Stimulated activated CD4-positive, alpha-beta T cell treated with anti-CD3 and anti-CD28 coated beads, Interleukin-4, amount 100 ng/mL, for 1 hour (primary cell): ENCODE measurements at regions not wholly inside any gene's neighbourhood (a gene's known extent, or its start where the extent isn't known, plus 50 kb on each side); places are given as distances from the start of the nearest gene placed in this dataset.
A peak's percentile ranks its signal among the peaks of the same experiment; 100 is the strongest.
"Not testable (repeated sequence)": the region's sequence is repeated elsewhere in the genome, so short reads cannot be mapped to it uniquely, and the experiment has no call there.

Source experiments
- DNase-seq: peaks from one replicate; pipeline ENCODE4 v3.0.0-alpha.2; 2020

- DNase-seq: no peak
These were observed 166.7 kb upstream of the THBS1 start for GRCh38 chr15:39414201-39414600.

DNA sequence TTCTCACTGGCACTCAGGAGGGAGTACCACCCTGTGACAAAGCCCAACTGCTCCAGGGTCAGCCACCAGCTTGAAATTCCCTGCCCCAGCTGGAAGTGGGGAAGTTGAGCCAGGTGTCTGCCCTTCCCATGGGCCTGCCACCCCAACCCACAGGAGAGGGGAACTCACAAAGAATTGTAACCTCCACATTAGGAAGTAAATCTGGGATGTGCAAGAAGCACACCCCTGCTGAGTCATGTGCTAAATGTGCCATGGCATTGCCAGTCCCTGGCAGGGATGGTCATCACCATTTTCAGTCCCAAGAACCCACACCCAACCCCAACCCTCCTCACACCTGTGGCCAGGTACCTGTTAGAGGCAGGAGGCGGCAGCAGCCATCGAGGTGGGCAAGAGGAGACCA, 165.2 kb upstream of the THBS1 start:
- no peak for DNase-seq

DNA sequence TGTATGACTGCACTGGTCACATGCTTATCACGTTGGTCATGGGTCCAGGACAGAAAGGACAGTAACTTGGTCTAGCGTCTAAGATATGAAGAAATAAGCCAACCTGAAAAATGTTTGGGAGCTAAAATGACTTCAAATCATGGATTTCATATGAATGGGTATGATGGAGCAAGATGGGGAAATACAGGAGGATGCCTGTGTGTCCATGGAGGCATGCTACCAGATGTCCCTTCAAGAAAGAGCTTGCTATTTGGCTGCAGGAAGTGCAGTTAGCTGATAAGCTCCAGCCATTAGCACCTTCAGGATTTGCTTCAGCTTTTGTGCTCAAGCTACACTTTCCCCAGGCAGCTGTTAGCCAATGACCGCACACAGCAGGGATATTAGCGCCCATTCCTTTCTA, 164.6 kb upstream of the THBS1 start:
- DNase-seq: no peak

GRCh38 chr15:39417366-39418134, 163.3 kb upstream of the THBS1 start:
- DNase-seq: no peak

- no peak for DNase-seq
These were observed 161.2 kb upstream of the THBS1 start for GRCh38 chr15:39419651-39420050.

DNA sequence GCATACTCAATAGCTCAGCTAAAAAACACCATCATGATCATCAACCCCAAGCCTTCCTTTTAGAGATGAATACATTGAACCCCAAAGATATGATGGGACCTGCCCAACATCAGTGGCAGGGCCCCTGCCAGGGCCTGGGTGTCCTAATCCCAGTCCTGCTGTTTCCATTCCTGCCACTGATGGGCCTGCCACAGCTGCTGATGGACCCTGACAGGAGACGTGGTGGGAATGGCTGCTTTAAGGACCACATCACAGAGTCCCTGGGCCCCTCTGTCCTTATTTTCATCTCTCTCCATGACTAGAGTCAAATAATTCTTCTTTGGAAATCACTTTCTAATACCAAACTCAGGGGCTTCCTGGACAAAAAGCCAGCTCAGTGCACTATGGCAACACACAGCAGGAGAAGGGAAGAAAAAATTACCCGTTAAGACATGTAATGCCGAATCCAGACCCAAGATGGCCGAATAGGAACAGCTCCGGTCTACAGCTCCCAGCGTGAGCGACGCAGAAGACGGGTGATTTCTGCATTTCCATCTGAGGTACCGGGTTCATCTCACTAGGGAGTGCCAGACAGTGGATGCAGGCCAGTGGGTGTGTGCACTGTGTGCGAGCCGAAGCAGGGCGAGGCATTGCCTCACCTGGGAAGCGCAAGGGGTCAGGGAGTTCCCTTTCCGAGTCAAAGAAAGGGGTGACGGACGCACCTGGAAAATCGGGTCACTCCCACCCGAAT, 160.6 kb upstream of the THBS1 start:
- not testable (repeated sequence) for DNase-seq

DNA sequence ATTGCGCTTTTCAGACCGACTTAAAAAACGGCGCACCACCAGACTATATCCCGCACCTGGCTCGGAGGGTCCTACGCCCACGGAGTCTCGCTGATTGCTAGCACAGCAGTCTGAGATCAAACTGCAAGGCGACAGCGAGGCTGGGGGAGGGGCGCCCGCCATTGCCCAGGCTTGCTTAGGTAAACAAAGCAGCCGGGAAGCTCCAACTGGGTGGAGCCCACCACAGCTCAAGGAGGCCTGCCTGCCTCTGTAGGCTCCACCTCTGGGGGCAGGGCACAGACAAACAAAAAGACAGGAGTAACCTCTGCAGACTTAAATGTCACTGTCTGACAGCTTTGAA, 160.1 kb upstream of the THBS1 start:
- not testable (repeated sequence) for DNase-seq

DNA sequence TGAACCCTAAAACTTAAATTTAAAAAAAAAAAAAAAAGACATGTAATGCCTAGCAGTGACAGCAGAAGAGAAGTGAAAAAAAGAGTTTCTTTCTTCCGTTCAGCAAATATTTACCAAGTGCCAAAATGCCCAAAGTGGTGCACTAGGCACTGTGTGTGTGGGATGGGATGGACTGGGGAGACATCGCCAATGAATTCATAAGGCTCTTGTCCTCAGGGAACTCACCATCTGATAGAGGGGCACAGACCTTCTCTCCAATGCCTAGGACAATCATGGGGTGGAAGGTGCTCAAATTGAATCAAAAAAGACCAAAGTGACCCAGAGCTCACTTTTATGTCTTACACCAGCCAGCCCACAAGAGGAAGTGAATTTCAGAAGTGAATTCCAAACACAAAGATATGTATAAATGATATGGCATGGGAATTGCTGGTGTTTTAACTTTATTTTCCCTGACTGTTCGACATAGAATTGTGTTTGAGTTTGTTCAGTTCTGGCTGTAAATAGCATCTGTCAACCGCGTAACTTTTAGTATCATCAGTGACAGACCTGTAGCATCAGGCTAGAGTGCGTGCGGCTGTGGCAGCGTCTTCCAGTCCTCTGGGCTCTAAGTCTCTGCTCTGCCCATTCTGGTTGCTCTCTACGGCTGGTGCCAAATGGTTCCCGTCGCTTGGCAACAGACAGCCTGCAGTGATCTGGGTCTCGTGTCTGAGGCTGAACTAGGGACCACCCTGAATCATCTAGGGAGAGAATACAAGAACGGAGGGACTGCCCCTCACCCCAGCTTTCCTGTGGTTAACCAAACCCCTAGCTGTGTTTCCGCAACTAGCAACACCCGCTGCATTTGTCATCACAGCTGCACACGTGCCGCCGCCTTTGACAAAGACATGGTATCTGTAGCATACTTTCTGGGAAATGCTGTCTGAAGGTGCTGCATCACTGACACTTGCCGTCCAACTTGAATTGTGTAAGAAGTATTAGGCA, 154.0 kb upstream of the THBS1 start:
- peak; percentile 69 for DNase-seq

DNA sequence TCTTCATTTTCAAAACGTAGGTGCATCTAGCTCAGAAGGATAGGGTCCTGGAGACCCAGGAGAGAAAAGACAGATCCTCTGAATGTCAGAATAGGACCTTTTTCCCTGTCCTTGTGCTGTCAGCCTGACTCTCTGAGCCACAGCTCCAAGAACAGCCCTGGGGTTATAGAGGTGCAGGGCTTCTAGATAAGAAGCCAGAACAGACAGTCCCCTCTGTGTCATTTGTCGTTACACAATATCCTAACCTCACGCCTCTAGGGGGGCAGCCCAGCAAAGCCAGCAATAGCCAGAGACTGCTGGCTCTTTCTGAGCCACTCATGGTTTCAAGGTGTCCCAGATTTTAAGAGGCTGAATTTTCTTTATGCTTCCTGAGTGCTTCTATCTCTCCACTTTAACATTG, 153.2 kb upstream of the THBS1 start:
- DNase-seq: no peak

DNA sequence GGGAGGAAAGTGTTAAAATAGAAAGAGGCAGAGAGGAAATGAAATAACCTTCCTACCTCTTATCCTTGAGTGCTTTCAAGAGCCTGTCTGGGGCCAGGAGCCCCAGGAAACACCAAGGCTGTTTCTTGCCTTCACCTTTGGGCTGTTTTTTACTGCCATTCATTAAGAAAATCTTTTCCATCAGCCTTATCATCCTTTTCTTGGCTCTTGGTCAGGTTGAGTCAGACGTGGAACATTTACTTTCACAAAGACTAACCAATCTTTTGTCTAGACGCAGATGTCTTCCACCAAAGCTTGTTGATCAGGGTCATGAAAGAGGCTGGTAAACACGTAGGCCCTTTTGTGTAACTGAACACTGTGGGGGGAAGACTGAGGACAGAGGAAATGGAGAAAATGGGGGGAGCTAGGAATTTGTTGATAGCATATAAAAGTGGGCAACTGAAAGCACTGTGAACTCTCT, 151.0 kb upstream of the THBS1 start:
- DNase-seq: no peak

DNA sequence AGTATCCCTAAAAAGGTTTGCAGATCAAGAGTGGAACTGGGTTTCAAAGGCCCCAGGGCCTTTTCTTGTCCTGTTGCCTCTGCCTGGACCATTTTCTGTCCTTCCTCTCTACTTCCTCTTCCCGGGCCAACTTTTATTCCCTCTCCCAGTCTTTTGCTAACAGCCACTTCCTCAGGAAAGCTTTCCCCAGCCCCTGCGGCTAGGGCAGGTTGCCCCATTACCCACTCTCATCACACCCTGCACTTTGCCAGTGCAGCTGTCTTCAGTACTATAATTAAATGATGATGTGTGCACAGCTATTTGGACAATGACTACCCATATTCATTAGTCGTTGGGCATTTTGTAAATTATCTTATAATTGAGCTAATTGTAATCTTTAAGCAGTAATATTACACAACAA, 150.5 kb upstream of the THBS1 start:
- DNase-seq: no peak

GRCh38 chr15:39431376-39431775, 149.5 kb upstream of the THBS1 start:
- DNase-seq: no peak

DNA sequence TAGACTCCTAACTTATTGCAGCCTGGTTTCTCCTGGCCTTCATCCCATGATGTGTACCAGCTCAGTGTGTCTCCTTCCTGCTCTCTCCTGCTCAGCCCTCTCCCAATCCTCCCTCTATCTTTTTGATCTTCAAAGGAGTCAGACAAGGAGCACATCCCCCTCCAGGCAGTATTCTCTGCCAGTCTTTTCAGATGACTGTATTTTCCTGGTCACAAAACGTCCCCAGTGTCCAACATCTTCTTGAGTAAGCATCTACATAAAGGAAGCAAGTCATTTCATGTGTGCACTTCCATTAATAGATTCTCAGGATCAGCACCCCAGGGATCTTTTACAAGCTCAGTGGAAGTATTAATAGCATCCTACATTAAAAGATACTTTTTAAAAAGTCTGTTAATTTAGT, 148.9 kb upstream of the THBS1 start:
- no peak for DNase-seq

DNA sequence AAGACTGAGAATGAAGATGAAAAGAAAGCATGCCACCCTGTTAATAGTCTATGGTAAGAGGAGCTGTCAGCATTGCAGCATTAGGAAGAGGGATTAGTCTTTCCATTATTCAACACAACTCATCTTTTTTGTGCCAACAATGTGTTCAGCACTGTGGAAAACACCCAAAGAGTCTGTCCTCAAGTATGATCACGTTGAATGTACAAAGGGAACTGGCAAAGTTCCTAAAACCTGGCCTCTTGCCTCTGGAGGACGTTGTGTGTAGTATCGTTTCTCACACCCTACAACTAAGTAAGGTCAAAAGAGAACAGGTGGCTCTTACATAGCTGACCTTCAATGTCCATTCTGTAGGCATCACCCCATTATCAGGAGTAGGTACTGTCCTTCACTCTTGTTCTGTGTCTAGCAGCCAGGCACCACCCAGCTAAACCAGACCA, 147.9 kb upstream of the THBS1 start:
- DNase-seq: no peak

- DNase-seq: no peak
These were observed 147.5 kb upstream of the THBS1 start for GRCh38 chr15:39433376-39433775.

DNA sequence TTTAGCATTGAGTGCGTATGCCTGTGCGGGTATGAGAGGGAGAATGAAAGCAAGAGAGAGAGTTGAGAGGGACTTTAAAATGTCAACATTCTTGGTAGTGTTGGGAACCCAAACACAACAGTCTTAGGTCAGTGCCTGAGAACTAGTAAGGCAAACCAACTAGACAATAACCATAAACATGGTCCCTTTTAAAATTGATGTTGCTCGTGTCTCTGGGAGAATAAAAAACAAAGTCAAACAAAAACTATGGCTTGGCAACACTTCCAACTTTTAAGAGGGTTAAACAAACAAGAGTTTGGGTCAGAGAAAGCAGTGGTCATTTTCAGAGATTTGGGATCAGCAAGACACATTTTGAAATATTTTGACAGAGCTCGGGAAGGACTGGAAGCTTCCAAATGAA, 146.7 kb upstream of the THBS1 start:
- DNase-seq: no peak

DNA sequence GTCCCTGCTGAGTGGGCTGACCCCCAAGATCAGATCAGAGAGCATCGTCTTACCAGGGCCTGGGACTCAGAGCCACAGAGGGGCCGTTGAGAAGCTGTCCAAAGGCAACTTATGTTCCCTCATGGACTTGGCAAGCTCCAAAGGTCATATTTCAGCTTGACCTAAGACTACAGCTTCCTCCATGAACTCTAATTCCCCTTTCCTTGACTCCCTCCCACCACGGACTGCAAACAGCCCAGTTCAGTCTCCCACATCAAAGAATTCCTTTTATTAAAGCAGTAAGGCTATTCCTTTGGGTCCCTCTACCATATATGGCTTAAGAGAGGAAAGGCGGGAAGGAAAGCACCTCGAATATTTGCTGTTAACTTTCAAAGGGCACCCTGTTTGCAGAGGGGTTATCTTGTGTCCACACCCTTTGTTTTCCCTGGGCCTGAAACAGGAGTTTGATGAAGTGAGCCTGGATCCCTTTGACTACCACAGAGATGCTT, 146.1 kb upstream of the THBS1 start:
- DNase-seq: no peak

GRCh38 chr15:39435244-39435643, 145.6 kb upstream of the THBS1 start:
- DNase-seq: no peak

DNA sequence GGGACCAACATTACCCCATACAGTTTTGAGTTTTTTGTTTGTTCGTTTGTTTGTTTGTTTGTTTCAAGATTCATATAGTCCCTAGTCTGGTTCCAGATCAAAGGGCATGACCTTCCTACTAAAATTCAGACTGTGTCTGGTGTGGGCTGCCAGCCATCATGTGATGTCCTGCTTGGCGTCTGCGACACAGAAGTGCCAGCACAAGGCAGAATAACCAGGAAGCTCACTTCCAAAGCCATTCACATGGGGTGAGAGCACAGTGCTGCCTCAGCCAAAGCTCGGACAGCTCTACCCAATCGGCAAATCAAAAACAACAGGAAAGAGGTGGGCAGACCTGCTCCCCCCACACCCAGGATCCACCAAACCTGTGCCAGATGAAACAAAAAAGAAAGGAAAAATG, 142.6 kb upstream of the THBS1 start:
- no peak for DNase-seq

DNA sequence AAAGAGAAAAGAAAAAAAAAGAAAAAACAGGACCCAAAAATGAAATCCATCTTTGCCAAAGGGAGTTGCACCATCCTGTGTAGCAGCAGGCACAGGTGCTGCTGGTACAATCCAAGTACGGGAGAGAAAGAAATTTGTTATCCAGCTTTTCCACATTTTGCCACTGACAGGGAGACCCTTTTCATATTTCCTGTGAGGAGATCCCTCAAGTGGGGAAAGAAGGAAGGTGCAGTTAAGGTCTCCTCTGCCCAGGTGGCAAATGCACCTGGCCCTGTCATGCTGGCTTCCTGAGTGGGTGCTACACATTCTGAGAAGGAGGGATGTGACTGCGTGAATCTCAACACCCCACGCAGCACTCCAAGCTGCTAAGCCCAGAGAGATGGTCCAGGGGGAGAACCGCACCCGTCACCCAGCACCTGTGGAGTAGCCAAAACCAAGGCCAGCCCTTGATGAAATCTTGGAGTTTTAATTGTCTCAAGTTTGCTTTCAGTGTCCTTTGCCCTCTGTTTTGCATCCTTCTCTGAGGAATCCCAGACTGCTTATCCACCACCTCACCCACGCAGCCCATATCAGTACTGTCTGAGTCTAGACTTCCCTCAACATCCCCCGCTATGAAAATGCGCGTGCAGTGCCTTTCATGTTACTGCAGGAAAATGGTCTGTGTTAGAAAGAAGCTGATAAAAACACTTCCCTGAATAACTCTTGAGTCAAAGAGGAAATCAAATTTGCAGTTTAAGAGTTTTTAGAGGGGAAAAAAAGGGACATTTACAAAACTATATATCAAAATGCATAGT, 141.9 kb upstream of the THBS1 start:
- no peak for DNase-seq

- no peak for DNase-seq
These were observed 138.0 kb upstream of the THBS1 start for GRCh38 chr15:39442898-39443297.

GRCh38 chr15:39443659-39444219, 137.1 kb upstream of the THBS1 start:
- DNase-seq: no peak
